Hindlimb muscle (tissue), 1 donor: ENCODE measurements at regions not wholly inside any gene's neighbourhood (a gene's known extent, or its start where the extent isn't known, plus 50 kb on each side); places are given as distances from the start of the nearest gene placed in this dataset.

Experiments used
- DNase-seq: peaks from one replicate; pipeline ENCODE4 v3.0.0-alpha.2; 2013

DNA sequence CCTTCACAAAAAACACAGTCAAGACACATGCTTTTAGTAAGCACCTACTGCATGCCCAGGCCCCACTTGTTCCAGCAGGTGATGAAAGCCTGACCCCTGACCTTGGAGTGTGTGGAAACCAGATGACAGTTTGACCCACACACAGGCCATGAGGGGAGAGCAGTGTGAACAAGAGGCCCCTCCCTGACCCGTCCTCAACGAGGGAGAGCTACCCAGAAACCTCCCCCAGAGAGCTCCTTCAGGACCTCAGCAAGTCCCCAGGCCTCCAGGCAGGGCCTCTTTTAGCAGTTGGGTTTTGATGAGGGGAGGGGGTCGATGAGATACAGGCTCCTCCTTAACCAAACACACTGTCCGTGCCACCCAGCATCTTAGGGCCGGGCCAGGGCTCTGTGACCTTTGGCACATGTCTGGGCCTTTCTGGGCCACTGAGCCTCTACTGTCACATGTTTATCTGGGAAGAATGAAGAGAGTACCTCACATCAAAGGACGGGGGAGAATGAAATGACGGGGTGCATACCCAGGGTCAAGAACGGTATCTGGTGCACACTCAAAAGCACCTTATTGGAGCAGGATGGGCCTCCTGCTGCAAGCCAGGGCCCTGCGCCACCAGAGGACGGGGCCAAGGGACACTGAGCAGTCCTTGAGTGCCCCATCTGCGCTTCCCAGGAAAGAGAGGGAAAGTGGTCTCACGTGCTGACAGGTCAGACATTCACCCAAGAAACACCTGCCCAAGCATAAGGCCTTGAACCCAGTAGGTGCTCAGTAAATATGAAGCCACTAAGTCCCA is 202.6 kb upstream of the ZMIZ1 start:
- DNase-seq: no peak

DNA sequence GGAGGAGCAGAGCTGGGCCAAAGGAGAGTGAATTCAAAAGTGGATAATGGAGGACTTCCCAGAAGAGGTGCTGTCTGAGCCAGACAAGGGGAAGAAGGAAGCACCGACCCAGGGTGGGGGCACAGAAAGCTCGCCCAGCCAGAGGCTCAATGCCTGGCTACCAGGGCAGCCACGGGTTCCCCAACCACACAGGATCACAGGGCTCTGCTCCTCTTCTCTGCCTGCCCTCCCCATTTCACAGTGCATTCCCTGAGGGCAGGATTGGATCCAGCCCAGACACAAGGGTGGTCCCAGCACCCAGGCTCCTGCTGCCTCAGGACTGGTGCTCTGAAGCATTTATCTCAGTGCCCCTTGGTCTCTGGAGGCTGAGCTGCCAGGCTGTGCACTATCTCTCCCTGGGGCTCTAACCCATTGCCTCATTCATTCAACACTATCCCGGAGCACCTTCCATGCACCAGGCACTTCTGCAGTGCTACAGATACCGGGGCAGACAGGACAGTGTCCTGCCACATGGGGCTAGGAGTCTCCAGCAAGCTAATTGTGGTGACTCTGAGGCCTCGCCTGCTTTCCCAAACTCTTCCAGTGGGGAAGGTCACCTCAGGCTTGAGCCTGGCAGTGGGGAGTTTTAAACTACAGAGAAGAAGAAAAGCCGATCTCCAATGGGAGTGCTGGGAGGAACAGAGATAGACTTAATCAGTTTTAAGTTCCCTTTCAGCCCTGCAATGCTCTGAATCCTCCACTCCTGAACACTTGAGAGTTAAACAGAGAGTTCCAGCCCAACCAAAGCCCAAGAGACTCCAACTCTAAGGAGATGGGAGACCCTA is 201.8 kb upstream of the ZMIZ1 start:
- DNase-seq: no peak

DNA sequence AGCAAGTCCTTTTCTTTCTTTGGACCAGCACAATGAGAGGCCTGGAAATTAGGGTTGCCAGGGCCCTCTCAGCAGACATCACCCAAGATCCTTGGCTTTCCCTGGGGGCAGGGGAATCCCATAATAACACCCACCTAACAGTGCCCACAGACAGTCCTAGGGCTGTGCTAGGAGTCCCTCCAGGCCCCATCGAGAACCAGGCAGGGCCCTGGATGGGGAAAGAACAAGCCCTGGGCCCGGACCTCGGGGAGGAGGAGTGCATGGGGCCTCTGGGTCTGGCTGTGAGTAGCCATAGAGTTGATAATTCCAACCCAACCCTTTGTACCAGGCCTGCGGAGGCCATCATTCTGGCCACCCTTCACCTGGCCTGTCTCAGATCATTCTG is 201.2 kb upstream of the ZMIZ1 start:
- no peak for DNase-seq

DNA sequence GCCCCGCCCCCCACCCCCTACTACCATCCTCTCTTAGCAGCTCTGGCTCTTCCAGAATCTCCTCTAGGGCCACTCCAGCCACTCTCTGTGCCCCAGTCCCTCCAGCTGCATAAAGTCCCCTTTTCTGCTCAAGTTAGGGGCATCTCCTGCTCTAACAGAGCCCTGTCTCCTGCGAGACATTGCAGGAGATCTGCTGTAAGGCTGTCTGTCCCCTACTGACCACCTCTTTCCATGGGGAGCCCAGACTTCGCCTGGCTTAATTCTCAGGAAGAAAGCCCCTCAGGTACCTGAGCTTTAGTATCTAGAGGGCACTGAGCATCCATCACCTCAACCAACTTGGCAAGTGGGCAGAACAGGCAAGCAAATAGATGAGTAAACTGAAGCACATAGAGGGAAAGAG is 200.7 kb upstream of the ZMIZ1 start:
- DNase-seq: no peak

DNA sequence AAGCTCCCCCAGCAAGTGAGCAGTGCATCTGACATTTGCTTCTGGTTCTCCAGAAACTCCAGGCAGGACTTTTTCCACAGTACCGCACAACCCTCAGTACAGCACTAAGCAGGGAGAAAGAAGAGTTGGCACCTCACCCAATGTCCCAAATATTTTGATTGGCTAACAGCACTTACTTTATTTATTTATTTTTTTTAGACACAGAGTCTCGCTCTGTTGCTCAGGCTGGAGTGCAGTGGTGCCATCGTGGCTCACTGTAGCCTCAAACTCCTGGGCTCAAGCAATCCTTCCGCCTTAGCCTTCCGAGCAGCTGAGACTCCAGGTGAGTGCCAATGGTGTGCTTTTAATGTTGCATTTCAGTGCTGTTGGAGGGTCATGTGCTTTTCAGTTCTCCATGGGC is 200.3 kb upstream of the ZMIZ1 start:
- DNase-seq: no peak

DNA sequence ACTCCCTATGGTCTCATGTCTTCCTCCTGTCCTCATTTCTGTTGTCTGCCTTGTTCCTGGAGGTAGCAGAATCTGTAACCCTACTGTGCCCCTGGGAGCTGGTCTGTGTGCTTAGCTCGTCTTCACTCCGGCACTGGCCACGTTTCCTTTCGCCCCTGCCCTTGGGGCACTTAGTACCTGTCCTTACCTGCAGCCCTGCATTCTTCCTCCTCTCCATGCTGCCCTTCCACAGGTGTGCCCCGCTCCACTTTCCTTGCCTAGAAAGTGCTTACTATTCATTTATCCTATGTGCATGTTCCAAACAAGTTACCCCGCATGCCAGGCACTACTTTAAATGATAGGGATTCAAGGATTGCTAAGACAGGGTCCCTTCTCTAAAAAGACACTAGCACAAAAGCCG is 199.9 kb upstream of the ZMIZ1 start:
- DNase-seq: no peak

DNA sequence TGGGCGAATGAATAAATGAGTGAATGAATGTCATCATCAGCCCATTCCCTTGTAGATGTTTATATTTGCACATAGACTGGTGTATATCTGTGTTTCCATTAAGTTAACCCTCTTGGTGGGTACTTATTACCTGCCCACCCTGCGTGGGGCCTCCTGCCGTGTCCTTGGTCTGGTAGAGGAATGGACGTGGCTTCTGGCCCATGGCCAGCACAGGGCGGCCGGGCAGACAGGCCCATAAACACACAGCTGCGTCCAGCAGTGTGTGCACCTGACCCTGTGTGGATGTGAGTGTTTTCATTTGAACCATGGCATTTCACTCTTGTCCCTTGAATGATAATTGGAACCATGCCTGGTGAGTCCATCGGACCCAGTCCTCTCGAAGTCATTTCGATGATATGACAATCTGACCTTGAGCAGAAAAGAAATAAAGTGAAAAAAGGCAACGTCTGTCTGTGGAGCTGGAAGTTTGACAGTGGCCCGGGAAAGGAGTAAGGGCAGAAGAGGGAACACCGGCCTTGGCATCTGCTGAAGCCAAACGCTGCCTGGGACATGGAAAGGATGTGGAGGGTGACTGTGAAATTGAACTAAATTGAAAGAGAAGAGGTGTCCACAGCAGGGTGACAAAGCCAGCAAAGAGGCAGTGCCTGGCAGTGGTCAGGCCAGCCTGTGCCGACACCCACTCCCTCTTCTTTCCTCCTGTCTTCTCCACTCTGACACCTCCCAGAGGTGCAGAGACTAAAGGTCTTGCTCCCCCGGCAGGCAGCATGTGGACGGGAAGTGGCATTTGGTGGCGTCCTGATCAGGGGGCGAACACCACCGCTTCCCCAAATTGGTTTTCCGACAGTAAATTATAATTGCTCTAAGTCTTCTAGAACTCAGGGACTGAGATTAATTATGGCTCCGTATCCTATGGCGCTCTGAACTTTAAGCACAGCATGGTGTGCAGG is 199.0 kb upstream of the ZMIZ1 start:
- no peak for DNase-seq

DNA sequence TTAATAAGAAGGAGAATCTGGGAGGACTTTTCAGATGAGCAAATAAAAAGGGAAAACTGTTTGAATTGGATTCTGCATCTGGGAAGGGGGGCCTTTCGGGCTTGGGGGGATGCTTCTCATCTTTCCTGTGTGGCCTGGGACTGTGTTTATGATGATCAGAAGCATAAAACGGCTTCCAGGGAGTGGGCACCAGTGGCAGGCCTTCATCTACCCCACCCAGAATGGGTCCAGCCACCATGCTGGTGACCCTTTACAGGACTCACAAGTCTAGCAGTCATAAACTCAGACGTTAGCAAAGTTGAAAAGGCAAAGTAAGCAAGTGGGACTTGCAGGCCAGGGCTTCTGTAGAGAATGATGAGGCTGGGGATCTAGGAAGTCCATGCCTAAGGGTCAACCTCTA is 198.3 kb upstream of the ZMIZ1 start:
- no peak for DNase-seq

DNA sequence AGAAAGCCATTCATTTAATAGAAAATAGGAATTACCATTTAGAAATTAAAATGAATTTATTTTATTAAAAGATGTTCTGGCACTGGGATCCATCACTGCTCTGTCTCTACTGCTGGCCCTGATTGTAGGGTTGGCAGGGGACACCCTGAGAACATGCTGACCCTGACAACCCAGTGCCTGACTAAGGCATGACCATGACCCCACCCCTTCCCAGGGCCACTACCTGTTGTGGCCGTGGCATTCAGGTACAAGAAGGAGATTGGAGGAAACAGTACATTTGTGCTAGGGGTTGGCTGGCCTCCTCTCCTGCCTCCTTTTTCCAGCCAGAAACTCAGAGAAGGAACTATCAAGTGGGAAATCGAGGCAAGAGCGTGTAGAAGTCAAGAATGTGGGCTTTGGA is 197.0 kb upstream of the ZMIZ1 start:
- no peak for DNase-seq

DNA sequence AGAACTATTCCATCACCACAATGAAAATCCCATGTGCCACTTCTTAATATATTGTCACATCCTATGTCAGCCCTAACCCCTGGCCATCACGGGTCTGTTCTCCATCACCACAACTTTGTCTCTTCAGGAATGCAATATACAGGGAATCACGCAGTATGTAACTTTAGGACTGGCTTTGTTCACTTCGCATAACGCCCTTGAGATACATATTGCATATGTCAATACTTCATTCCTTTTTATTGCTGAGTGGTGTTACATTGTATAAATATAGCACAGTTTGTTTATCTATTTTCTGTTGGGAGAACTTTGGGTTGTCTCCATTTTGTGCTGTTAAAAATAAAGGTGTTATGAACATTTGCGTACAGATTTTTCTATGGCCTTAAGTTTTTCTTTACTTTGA is 195.4 kb upstream of the ZMIZ1 start:
- DNase-seq: no peak

DNA sequence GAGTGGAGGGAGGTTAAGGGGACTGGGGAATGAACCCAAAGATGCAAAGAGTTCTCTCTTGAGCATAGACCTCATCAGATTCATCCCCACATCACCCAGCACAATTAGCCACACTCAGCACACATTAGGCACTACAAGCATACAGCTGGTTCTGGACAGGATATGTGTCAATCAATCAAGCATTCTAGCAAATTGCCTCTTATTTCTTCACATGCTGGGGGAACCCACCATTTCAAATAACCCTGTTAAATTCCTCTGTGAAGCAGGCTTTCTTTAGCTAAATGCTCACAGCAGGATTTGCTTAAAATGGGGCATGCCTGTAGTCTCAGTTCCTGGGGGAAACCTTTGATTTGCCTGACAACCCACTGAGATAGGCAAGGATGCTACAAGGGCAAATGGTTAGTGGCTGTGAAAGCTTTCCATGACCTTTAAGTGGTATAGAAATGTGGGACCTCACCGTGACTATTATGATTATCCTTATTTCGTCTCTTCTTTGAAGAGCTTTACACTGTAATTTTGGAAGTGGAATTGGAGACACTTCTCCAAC is 193.4 kb upstream of the ZMIZ1 start:
- no peak for DNase-seq

DNA sequence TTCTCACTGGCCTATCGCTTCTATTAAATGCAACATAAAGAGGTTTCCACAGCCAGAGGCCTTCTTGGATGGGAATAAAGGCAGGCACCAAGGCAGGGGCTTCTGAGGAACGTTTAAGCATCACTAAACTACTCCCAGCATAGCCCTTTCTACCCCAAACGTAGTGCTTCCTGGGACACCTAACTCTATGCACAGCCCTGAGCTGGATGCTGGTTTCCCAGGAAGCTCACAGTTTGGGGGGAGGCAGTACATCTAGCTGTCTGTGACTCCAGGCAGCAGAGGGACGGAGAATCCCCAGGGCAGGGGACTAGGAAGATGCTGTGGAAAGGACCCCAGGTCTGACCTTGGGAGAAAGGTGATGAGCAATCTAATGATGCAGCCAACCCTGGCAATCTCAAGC is 192.8 kb upstream of the ZMIZ1 start:
- no peak for DNase-seq

DNA sequence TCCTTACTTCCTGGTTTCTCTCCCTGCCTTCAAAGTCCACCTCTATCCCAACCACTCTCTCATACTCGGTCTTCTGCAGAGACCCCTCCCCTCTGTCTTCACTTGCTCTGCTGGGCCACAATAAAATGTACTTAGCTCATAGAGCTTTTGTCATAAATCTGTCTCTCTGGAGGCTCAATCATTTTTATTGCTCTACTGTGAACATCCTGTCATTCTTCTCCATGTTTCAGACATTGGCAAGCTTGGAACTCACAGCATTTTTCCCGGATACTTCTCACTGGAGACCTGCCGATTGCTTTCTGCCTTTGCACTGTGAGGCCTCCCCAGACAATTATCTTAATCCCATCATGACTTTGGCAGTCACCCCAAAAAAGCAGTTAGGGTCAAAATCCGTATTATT is 192.3 kb upstream of the ZMIZ1 start:
- no peak for DNase-seq

DNA sequence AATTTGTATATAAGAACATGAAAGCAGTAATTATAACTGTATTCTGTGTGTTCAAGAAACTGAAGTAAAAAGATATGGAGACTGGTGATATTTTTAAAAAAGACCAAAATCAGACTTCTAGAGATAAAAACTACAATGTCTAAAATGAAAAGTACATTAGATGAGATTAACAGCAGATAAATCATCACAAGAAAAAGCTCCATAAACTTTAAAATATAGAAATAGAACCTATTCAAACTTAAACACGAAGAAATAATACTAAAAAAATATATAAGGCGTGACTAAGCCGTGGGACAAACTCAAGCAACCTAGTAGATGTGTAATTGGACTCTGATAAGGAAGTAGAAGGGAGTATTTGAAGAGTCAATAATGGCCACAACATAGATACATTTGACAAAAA is 189.1 kb upstream of the ZMIZ1 start:
- DNase-seq: no peak

DNA sequence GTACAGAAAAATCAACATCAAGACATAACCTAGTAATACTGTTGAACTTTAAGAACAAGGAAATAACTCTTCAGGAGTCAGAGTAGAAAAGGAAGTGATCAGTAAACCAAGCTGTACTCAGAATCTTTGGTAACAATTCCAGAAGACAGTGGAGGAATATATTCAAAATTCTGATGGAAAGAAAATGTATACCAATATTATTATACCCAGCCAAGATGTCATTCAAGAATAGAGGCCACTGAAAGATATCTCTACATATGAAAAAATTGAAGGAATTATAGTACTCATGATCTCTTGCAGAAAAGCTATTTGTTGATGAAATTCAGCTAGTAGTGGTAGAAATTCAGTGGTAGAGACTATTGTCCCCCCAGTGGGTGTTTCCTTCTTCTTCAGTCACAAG is 182.6 kb upstream of the ZMIZ1 start:
- no peak for DNase-seq

DNA sequence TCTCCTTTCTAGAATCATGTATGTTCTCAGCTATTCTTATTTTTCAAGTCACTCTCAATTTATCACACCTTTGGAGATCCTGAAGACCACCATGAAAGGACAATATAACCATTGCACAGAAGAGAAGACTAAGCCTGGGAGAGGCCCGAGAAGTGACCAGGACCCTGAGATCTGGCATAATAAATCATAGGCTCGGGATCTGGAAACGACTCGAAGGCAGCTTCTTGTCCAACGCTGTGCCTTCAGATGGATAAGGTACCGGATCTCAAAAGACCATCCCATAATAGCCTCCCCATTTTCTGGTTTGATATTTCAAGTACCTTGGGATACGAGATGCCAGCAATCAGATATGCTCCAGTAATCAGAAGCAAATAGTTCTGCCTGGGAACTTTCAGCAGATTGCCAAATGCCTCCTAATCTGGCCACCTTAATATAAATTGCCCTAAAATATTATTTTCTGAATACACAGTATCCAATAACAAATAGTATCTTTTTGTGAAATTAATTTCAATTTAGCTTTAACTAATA is 179.2 kb upstream of the ZMIZ1 start:
- DNase-seq: no peak

DNA sequence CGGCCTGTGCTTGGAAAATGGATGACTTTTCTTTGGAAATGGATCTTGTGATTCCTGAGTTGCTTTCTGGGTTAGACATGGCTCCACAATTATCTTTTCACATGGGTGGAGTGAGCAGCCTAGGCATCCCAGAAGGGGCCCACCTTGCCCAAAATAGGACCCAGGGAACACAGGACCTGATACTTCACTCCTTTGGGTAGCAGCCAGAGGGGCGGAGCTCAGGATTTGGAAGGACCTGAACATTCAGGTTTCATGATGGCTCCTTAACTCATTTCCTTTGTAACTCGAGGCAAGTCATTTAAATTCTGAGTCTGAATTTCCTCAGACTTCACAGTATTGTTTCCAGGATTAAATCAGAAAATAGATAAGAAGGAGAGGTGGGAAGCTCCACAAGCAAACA is 178.3 kb upstream of the ZMIZ1 start:
- no peak for DNase-seq

DNA sequence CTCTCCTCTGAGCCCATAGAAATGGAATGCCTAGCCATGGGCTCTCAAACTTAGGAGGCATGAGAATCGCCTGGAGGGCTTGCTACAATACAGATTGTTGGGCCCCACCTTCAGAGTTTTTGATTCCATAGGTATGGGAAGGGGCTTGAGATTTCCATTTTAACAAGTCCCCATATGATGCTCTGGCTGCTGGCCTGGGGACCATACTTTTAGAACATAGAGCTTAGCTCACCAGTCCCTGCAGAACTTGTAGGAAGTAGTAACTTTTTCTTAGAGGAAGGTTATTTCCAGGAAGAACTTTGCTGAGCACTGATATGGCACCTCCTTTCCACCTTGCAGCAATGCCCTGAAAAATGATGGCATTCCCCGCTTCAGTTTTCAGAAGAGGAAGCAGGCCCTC is 177.0 kb upstream of the ZMIZ1 start:
- no peak for DNase-seq

DNA sequence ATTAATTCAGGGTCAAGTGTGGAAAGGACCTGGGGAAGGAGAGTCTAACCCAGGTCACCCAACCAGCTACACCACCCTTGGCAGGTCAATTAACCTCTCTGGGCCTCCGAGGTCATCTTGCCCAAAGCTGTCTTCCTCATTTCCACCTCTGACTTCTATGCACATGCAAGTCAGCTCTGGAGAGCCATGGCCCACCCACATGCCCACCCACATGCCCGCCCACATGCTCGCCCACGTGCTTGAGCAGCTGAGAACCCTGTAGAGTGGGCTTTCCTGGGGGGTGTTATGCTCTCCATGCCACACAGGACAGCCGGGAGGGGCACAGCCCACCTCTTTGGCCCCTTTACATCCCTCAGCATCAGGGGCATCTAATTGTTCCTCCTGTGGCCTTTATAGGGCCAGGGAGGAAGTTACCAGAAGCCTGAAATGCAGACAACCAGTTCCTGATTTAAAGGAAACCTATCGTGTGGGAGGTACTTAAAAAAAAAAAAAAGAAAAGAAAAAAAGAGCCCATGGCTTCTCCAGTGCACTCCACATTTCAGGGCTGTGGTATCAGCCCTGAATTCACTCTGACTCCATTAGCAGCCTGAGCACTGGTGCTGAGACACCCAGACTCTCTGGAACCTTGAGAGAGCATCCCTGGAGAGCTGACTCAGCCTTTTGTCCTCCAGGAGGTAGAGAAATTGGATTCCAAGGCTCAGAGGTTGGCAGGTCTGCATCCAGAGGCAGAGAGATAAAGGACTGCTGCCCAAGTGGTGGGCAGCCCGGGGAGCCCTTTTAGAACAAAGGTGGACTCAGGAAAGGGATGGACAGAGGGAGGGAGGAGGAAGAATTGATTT is 176.2 kb upstream of the ZMIZ1 start:
- DNase-seq: no peak

DNA sequence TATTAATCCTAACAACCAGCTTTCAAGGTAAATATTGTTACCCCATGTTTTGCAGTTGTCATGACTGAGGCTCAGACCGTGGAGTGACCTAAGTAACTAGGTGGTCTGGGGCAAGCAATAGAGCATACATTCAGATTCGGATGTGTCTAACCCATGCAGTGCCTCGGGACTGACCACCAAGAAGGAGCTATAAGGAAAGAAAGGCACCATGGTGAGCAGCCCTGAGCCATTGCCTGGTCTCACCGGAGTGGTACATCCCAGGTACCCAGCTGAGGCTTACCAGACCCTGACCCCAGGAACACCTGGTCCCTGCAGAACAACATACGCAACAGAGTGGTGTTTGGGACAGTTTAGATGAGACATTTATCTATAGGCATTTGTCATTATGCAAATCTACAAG is 175.5 kb upstream of the ZMIZ1 start:
- DNase-seq: no peak

DNA sequence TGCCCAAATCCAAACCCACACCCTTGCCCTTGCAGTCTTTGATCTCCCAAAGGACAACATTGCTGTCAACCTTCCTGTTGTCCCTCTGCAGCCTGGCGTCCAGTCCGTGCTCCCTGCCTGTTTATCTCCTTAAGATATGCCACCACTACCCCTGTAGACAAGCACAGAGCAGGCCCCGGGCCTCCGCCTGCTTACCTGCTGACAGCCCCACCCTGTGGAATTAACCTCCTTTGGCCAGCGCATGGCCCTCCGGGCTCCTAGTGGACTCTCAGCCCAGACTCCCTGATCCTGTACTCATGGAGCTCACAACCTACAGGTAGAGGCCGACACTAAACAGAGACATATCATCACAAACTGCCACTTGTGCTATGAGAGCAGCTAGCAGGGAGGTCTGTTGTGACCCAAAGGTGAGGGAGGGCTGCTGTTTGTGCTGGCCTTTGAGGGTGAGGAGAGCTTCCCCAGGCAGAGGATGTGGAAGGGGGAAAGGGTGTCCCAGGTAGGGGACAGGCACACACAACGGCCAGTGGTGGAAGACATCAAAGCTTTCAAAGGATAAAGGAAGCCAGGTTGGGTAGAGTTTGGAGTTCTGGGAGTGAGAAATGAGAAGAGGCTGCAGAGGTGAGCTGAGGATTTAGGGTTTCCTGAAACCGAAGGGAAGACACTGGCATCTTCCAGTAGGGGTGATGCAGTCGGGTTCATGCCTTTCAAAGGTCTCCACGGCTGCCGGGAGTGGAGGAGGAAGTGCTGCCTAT is 174.5 kb upstream of the ZMIZ1 start:
- no peak for DNase-seq
